NCI-H524 (cell line): ENCODE measurements at regions not wholly inside any gene's neighbourhood (a gene's known extent, or its start where the extent isn't known, plus 50 kb on each side); places are given as distances from the start of the nearest gene placed in this dataset.

Source experiments
- DNase-seq, 2 experiments: peaks; one replicate each; lab custom pipeline; 2025; lab: John Stamatoyannopoulos, UW

- DNase-seq = peak; percentile 30 to 64
These were observed 363.0 kb downstream of the SETD4 start for GRCh38 chr21:35697321-35697808.

DNA sequence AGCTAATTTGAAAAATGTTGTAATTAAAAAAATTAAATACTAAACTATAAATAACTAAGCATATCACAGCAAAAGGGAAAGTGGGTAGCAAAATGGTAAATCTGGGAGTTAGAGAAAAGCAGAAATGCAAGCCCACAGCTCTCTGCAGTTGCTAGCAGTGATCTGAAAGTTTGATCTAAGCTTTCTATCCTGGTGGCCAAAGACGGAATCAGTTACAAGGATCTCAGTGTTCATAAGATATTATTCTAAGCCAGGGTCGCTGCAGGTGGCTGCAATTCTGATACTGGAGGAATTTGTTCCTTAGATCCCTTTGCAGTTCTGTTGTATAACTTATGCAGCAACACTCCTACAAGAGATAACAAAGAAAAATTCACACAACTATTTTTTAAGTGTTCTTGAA lies 363.7 kb downstream of the SETD4 start:
- no peak for DNase-seq

- DNase-seq = no peak
These were observed 368.0 kb downstream of the SETD4 start for GRCh38 chr21:35692311-35692710.

GRCh38 chr21:35690436-35690835 lies 369.9 kb downstream of the SETD4 start:
- no peak for DNase-seq

DNA sequence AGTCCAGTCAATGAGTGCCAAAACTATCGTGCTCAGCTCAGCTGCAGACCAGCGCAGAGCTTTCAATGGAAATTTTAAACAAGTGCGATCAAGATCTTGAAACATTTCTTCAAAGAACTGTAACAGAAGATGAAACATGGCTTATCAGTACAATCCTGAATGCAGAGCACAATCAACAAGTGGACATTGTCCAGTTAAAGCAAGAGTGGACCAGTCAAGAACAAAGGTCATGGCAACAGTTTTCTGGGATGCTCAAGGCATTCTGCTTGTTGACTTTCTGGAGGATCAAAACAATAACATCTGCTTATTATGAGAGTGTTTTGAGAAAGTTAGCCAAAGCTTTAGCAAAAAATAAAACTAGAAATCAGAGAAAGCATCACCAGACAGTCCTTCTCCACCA lies 374.2 kb downstream of the SETD4 start:
- no peak for DNase-seq

- DNase-seq = no peak
These were observed 376.5 kb downstream of the SETD4 start for GRCh38 chr21:35683664-35684304.

- no peak for DNase-seq
These were observed 377.3 kb downstream of the SETD4 start for GRCh38 chr21:35682904-35683549.

GRCh38 chr21:35681946-35682345 lies 378.4 kb downstream of the SETD4 start:
- no peak for DNase-seq

DNA sequence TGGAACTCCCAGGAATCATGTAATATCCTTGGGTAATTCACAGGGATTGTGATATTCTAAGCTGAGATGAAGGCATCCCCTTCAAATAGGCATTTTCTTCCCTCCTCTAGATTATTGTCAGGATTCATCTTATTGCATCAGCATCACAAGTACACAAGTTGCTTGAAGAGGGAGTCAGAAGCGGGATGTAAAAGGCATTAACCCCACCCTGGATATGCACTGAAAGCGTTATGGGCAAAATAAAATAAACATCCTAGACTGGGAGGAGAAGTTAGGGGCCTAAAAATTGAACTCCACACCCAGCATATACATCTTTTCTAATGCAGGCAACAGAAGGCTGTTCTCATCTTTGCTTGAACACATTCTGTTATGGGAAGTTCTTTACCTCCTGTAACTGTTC lies 381.2 kb downstream of the SETD4 start:
- DNase-seq = no peak

GRCh38 chr21:35678393-35678792 lies 381.9 kb downstream of the SETD4 start:
- no peak for DNase-seq

GRCh38 chr21:35677298-35677841 lies 383.0 kb downstream of the SETD4 start:
- DNase-seq = no peak

DNA sequence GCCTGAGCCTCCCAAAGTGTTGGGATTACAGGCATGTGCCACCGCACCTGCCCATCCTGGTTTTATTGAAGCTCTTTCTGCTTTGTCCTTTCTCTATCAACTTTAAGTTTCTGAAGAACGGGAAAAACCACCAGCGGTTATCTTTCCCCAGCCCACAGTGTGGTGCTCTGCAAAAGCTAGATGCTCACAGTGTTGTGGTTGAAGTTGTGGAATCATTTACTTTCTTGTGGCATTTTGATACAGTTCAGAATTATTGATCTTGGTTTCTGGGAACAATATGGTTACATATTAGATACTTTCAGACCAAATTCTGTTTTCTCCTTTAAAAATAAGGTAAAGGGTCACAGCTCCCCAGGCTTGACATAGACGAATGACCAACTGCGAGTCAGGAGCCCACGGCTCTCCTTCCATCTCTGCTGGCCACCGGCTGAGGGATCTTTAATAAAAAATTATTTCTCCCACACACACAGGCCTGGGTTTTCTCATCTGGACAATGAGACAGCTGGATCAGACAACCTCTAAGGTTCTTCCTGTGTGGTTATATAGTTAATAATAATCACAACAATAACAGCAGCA lies 385.3 kb downstream of the SETD4 start:
- no peak for DNase-seq

GRCh38 chr21:35674091-35674671 lies 386.1 kb downstream of the SETD4 start:
- no peak for DNase-seq

GRCh38 chr21:35672313-35672712 lies 388.0 kb downstream of the SETD4 start:
- no peak for DNase-seq

DNA sequence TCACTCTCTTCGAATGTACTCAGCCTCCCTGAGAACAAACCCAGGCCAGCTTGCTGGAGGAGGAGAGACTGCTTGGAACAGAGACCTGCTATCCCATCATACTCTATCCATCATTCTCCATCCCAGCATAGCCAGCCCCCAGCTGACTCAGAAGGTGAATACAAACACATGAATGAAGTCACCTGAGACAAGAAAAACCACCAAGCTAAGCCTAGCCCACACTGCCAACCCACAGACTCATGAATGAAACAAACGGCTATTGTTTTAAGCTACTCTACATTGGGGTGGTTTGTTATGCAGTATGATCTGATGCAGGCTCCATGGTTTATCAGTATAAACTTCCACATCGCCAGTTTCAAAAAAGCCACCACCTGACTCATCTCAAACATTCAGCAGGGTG lies 395.6 kb downstream of the SETD4 start:
- no peak for DNase-seq

DNA sequence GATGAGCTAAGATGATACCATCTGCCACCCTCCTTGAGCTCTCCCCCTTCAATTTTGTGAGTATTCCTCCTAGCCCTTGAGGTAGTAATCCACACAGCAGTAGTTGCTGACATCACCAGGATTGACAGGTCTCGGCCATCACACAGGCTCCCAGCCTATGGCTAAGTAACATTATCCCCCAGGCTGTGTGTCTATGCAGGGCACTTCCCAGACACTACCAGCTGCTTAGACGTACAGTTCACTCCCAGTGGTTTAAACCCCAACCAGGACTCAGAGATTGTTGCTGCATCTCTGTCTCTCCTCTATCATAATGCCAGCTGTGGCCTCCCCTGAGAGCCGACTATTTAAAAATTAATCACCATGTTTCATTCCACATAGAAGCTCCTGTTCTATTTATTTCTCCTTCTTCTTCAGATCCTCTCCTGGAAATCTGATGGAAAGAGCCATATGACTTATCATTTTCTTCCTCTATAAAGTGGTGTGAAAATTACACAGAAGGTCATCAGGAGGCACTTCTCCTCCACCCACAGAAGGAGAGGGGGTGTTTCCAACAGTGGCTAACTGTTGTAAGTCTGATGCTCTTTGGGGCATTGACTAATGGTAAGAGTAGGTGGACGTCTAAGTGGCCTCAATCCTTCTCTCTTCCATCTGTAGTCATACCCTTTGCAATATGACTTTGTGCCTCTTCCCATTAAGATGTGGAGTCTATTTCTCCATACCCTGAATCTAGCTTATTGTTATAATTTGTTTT lies 396.3 kb downstream of the SETD4 start:
- peak; percentile 99 to 100 for DNase-seq

- DNase-seq = no peak
These were observed 402.1 kb downstream of the SETD4 start for GRCh38 chr21:35658242-35658641.

DNA sequence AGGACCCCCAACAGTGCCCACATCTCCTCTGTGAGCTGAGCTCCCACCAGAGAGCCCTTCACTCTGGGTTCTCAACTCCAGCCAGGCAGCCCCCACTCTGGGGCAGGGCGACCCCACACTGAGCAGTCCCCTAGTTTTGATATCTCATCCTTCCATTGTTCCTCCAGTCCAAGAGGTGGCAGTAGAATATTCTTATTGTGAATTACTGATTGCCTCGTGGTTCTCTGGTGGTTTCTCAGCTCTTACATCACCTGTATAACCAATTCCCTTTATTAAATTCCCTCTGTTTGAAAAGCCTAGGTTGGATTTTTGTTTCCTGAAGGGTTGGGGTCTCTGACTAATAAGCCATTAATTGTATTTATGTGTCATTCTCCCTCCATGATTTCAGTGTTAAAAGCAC lies 407.5 kb downstream of the SETD4 start:
- DNase-seq = peak in 1 of 2 experiments; percentile 18

GRCh38 chr21:35652196-35652595 lies 408.1 kb downstream of the SETD4 start:
- DNase-seq = no peak

DNA sequence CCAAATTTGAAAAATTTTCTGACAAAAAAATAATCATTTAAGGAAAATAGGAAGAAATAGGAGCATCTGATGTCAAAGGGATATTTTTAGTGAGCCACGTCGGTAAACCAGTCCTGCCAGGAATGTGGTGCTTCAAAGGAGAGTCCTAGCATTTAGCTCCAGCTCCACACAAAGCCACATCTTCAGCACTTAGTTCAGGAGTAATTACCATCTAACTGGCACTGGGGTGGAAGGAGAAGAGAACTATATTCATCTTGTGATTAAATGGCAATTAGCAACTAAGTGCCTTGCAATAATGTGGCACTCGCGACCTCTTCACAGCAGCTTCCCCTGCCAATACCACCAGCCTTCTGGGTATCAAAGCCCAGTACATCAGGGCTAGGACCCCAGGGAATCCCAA lies 409.1 kb downstream of the SETD4 start:
- no peak for DNase-seq

- peak in 1 of 2 experiments; percentile 28 for DNase-seq
These were observed 411.1 kb downstream of the SETD4 start for GRCh38 chr21:35649186-35649585.

DNA sequence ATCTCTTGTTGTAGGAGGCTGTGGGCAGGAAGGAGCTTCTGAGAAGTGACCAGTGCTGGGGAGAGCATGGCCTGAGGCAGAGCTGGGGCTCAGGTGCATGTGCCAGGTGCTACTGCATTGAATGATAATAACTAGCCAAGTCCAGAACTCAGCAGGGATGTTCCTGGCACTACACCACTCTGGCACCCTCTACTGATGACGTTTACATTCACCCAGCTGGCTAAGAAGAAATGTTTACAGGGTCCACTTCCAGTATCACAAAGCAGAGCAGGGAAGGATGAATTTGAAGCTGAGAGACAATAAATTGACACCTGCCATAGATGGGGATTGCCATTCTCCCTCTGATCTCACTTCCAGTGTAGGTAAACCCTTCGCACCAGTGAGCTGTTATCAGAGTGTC lies 411.8 kb downstream of the SETD4 start:
- peak in 1 of 2 experiments; percentile 20 for DNase-seq
